Posterior cingulate gyrus (tissue), 11 donors: ENCODE measurements at regions not wholly inside any gene's neighbourhood (a gene's known extent, or its start where the extent isn't known, plus 50 kb on each side); places are given as distances from the start of the nearest gene placed in this dataset.

Experiments
- DNase-seq, 10 donors: peaks; one replicate each; pipeline versions ENCODE4 v3.0.0 to v3.0.0-alpha.2; 2020 to 2021; ENCODE audit warnings: mixed read lengths in 3 of 10
- intact Hi-C: fragments of 100-400 bp; cut with DNase I; formaldehyde crosslinking; loops from one replicate; pipeline ENCODE4 v1.15.1; 2023

- no peak for DNase-seq
- intact Hi-C loops, result no loop called here
Measured at GRCh38 chrX:124975456-124975855, 344.2 kb upstream of the TEX13C start.

- intact Hi-C loops, result no loop called here
- DNase-seq, result no peak
Measured at GRCh38 chrX:124981420-124981819, 338.3 kb upstream of the TEX13C start.

GRCh38 chrX:124984140-124984813 lies 335.4 kb upstream of the TEX13C start:
- DNase-seq, result no peak
- intact Hi-C loops, result no loop called here

- intact Hi-C loops, result no loop called here
- no peak for DNase-seq
Measured at GRCh38 chrX:124986284-124986683, 333.4 kb upstream of the TEX13C start.

GRCh38 chrX:124993735-124994134 lies 325.9 kb upstream of the TEX13C start:
- no peak for DNase-seq
- intact Hi-C loops, result no loop called here

- no peak for DNase-seq
- intact Hi-C loops, result no loop called here
Measured at GRCh38 chrX:124994404-124994803, 325.3 kb upstream of the TEX13C start.

- DNase-seq, result no peak
- intact Hi-C loops, result no loop called here
Measured at GRCh38 chrX:125003746-125004446, 315.8 kb upstream of the TEX13C start.

GRCh38 chrX:125004799-125005198 lies 314.9 kb upstream of the TEX13C start:
- no peak for DNase-seq
- intact Hi-C loops, result no loop called here

- intact Hi-C loops, result no loop called here
- peak in 1 of 10 donors; percentile 55 for DNase-seq
Measured at GRCh38 chrX:125005863-125006262, 313.8 kb upstream of the TEX13C start.

GRCh38 chrX:125006704-125007103 lies 313.0 kb upstream of the TEX13C start:
- intact Hi-C loops, result no loop called here
- DNase-seq, result no peak

GRCh38 chrX:125012585-125012984 lies 307.1 kb upstream of the TEX13C start:
- intact Hi-C loops, result no loop called here
- DNase-seq, result no peak

- no peak for DNase-seq
- intact Hi-C loops, result no loop called here
Measured at GRCh38 chrX:125029131-125029530, 290.5 kb upstream of the TEX13C start.
